GM19463 (cell line): ENCODE measurements at regions not wholly inside any gene's neighbourhood (a gene's known extent, or its start where the extent isn't known, plus 50 kb on each side); places are given as distances from the start of the nearest gene placed in this dataset.

Experiments
- ATAC-seq: cut with Tn5 transposase; IDR thresholded peaks from one replicate; pipeline ENCODE4 v1.9.1; 2021; ENCODE audit warnings: mild to moderate bottlenecking, moderate library complexity; ENCODE audit not compliant: unreplicated experiment

GRCh38 chr22:49642331-49642730 is 185.3 kb downstream of the BRD1 start:
- no peak for ATAC-seq

- no peak for ATAC-seq
These were observed 185.8 kb downstream of the BRD1 start for GRCh38 chr22:49641770-49642313.

- ATAC-seq, result no peak
These were observed 187.1 kb downstream of the BRD1 start for GRCh38 chr22:49640366-49641095.

GRCh38 chr22:49639956-49640355 is 187.7 kb downstream of the BRD1 start:
- no peak for ATAC-seq

- ATAC-seq, result no peak
These were observed 188.9 kb downstream of the BRD1 start for GRCh38 chr22:49638788-49639187.

- no peak for ATAC-seq
These were observed 189.7 kb downstream of the BRD1 start for GRCh38 chr22:49638001-49638400.

- ATAC-seq, result no peak
These were observed 190.4 kb downstream of the BRD1 start for GRCh38 chr22:49637255-49637760.

- no peak for ATAC-seq
These were observed 191.0 kb downstream of the BRD1 start for GRCh38 chr22:49636649-49637048.

GRCh38 chr22:49636214-49636613 is 191.5 kb downstream of the BRD1 start:
- no peak for ATAC-seq

- no peak for ATAC-seq
These were observed 193.5 kb downstream of the BRD1 start for GRCh38 chr22:49634006-49634772.

- no peak for ATAC-seq
These were observed 194.7 kb downstream of the BRD1 start for GRCh38 chr22:49633010-49633324.

- no peak for ATAC-seq
These were observed 195.3 kb downstream of the BRD1 start for GRCh38 chr22:49632199-49633009.

GRCh38 chr22:49630448-49630946 is 197.2 kb downstream of the BRD1 start:
- no peak for ATAC-seq

GRCh38 chr22:49629586-49630447 is 197.9 kb downstream of the BRD1 start:
- no peak for ATAC-seq

GRCh38 chr22:49629261-49629570 is 198.5 kb downstream of the BRD1 start:
- no peak for ATAC-seq

GRCh38 chr22:49628391-49629260 is 199.0 kb downstream of the BRD1 start:
- ATAC-seq, result no peak

GRCh38 chr22:49627217-49628181 is 200.2 kb downstream of the BRD1 start:
- no peak for ATAC-seq
